IMR-90 (cell line): ENCODE measurements at regions not wholly inside any gene's neighbourhood (a gene's known extent, or its start where the extent isn't known, plus 50 kb on each side); places are given as distances from the start of the nearest gene placed in this dataset.

Source experiments
- ATAC-seq: fragments of 200-7000 bp; cut with Tn5 transposase; 2 replicates; pipeline ENCODE4 v1.9.1; 2020; ENCODE audit warnings: low read depth, mild to moderate bottlenecking, moderate library complexity
- BruUV-seq: library from RNA; stranded (reverse); fragments of 400-500 nt; replicated peaks from 2 replicates; lab custom pipeline; 2021; lab: Mats Ljungman, UMichigan
- CTCF ChIA-PET: fragments of 300-600 bp; formaldehyde crosslinking; extraction: SDS; loops from one replicate; lab custom pipeline; 2021; ENCODE audit warnings: antibody characterized with exemption; lab: Yijun Ruan, JAX
- POLR2A ChIA-PET: fragments of 300-600 bp; sonication (Branson Sonifier 250); formaldehyde crosslinking; loops from one replicate; lab custom pipeline; 2022; ENCODE audit warnings: antibody characterized with exemption; ENCODE audit not compliant: unreplicated experiment; lab: Charles Lee
- DNase-seq: peaks from one replicate; pipeline ENCODE4 v3.0.0; 2013
- H2AFZ ChIP-seq: replicated peaks from 2 replicates; pipeline ENCODE3; 2013; ENCODE audit warnings: low read length, mild to moderate bottlenecking; ENCODE audit not compliant: poor library complexity
- H2AK5ac ChIP-seq: 2 replicates; pipeline ENCODE4 v1.6.1; 2013; ENCODE audit warnings: low read depth, low read length, inconsistent platforms
- H2AK9ac ChIP-seq: replicated peaks from 2 replicates; pipeline ENCODE3; 2013; ENCODE audit warnings: mild to moderate bottlenecking, low read depth, low read length, moderate library complexity; ENCODE audit not compliant: poor library complexity
- H2BK120ac ChIP-seq: 2 replicates; pipeline ENCODE4 v1.6.1; 2013; ENCODE audit warnings: low read depth, low read length, inconsistent platforms
- H2BK15ac ChIP-seq: 3 replicates; pipeline ENCODE4 v1.6.1; 2013; ENCODE audit warnings: low read depth, low read length, inconsistent platforms
- H2BK20ac ChIP-seq: 2 replicates; pipeline ENCODE4 v1.6.1; 2013; ENCODE audit warnings: low read depth, mild to moderate bottlenecking, inconsistent platforms, low read length, moderate library complexity
- H2BK5ac ChIP-seq: 2 replicates; pipeline ENCODE4 v1.6.1; 2013; ENCODE audit warnings: mild to moderate bottlenecking, low read depth, low read length, inconsistent platforms; ENCODE audit not compliant: poor library complexity, severe bottlenecking
- H3K14ac ChIP-seq: replicated peaks from 2 replicates; pipeline ENCODE4 v1.6.1; 2013; ENCODE audit warnings: low read depth, low read length, inconsistent platforms
- H3K18ac ChIP-seq: 2 replicates; pipeline ENCODE4 v1.6.1; 2013; ENCODE audit warnings: low read depth, low read length, control low read depth
- H3K23ac ChIP-seq: 2 replicates; pipeline ENCODE4 v1.6.1; 2013; ENCODE audit warnings: low read depth, low read length, inconsistent platforms
- H3K27ac ChIP-seq: 2 replicates; pipeline ENCODE4 v1.5.1; 2013; ENCODE audit warnings: mild to moderate bottlenecking, control low read depth, low read length; ENCODE audit not compliant: insufficient read depth
- H3K27me3 ChIP-seq: 2 replicates; pipeline ENCODE4 v1.6.1; 2013; ENCODE audit warnings: low read length; ENCODE audit not compliant: control insufficient read depth, insufficient read depth
- H3K36me3 ChIP-seq: 2 replicates; pipeline ENCODE4 v1.6.1; 2013; ENCODE audit warnings: low read length, mixed read lengths; ENCODE audit not compliant: control insufficient read depth, insufficient read depth
- H3K4ac ChIP-seq: 2 replicates; pipeline ENCODE4 v1.6.1; 2013; ENCODE audit warnings: low read depth, low read length, inconsistent platforms
- H3K4me1 ChIP-seq: 2 replicates; pipeline ENCODE4 v1.6.1; 2013; ENCODE audit warnings: low read length, mixed read lengths; ENCODE audit not compliant: control insufficient read depth, insufficient read depth
- H3K4me2 ChIP-seq: 2 replicates; pipeline ENCODE4 v1.6.1; 2013; ENCODE audit warnings: low read depth, mild to moderate bottlenecking, control low read depth, low read length, moderate library complexity
- H3K4me3 ChIP-seq: 2 replicates; pipeline ENCODE4 v1.5.1; 2013; ENCODE audit warnings: low read depth, mild to moderate bottlenecking, control low read depth, low read length, moderate library complexity; ENCODE audit not compliant: insufficient read depth
- H3K56ac ChIP-seq: 2 replicates; pipeline ENCODE4 v1.6.1; 2013; ENCODE audit warnings: low read length, inconsistent platforms; ENCODE audit not compliant: insufficient read depth; ENCODE audit errors: extremely low read depth
- H3K79me1 ChIP-seq, 2 experiments: 2 replicates each; pipeline ENCODE4 v1.6.1; 2013; ENCODE audit warnings: low read length in 2 of 2, inconsistent platforms in 1 of 2, low read depth in 1 of 2
- H3K9ac ChIP-seq: 2 replicates; pipeline ENCODE4 v1.6.1; 2013; ENCODE audit warnings: low read depth, low read length, control low read depth
- H3K9me1 ChIP-seq: 2 replicates; pipeline ENCODE4 v1.6.1; 2013; ENCODE audit warnings: low read length, inconsistent platforms; ENCODE audit not compliant: insufficient read depth
- H3K9me3 ChIP-seq: 2 replicates; pipeline ENCODE4 v1.6.1; 2013; ENCODE audit warnings: low read length; ENCODE audit not compliant: control insufficient read depth, insufficient read depth
- H4K20me1 ChIP-seq: 2 replicates; pipeline ENCODE4 v1.6.1; 2013; ENCODE audit warnings: low read length, inconsistent platforms; ENCODE audit not compliant: insufficient read depth
- H4K5ac ChIP-seq: 2 replicates; pipeline ENCODE4 v1.6.1; 2013; ENCODE audit warnings: mild to moderate bottlenecking, low read depth, low read length, control low read depth
- H4K8ac ChIP-seq, 2 experiments: 2 replicates each; pipeline ENCODE4 v1.6.1; 2013; ENCODE audit warnings: low read depth in 2 of 2, low read length in 2 of 2, control low read depth in 1 of 2, inconsistent platforms in 1 of 2
- H4K91ac ChIP-seq: 2 replicates; pipeline ENCODE4 v1.6.1; 2013; ENCODE audit warnings: low read depth, low read length, inconsistent platforms; ENCODE audit not compliant: insufficient read depth
- BHLHE40 ChIP-seq: fragments of 150-350 bp; IDR thresholded peaks from 2 replicates; pipeline ENCODE4 v1.6.1; 2016; ENCODE audit warnings: mild to moderate bottlenecking, low read depth, low read length
- CEBPB ChIP-seq: IDR thresholded peaks from 2 replicates; pipeline ENCODE4 v1.6.1; 2012; ENCODE audit warnings: low read depth, low read length, improper control_type of control experiment
- CHD1 ChIP-seq: IDR thresholded peaks from 2 replicates; pipeline ENCODE4 v1.6.1; 2012; ENCODE audit warnings: low read depth, low read length, improper control_type of control experiment
- ELK1 ChIP-seq: fragments of 150-350 bp; IDR thresholded peaks from 2 replicates; pipeline ENCODE4 v1.6.1; 2016; ENCODE audit warnings: low read depth, mild to moderate bottlenecking, low read length, moderate library complexity, borderline replicate concordance
- FOS ChIP-seq: fragments of 150-350 bp; IDR thresholded peaks from 2 replicates; pipeline ENCODE4 v1.6.1; 2016; ENCODE audit warnings: low read depth, low read length
- MAFK ChIP-seq: IDR thresholded peaks from 2 replicates; pipeline ENCODE4 v1.6.1; 2012; ENCODE audit warnings: low read depth, low read length, improper control_type of control experiment
- NFE2L2 ChIP-seq: fragments of 150-350 bp; IDR thresholded peaks from 2 replicates; pipeline ENCODE4 v1.6.1; 2016; ENCODE audit warnings: low read depth, mild to moderate bottlenecking, low read length
- RAD21 ChIP-seq: IDR thresholded peaks from 2 replicates; pipeline ENCODE4 v1.6.1; 2012; ENCODE audit warnings: low read length, improper control_type of control experiment
- RFX5 ChIP-seq: IDR thresholded peaks from 2 replicates; pipeline ENCODE4 v1.8.0; 2012; ENCODE audit warnings: low read depth, mild to moderate bottlenecking, low read length, moderate library complexity
- SMC3 ChIP-seq: fragments of 150-350 bp; IDR thresholded peaks from 2 replicates; pipeline ENCODE4 v1.6.1; 2016; ENCODE audit warnings: low read depth, mild to moderate bottlenecking, antibody characterized with exemption, low read length, moderate library complexity
- USF2 ChIP-seq: fragments of 150-350 bp; IDR thresholded peaks from 2 replicates; pipeline ENCODE4 v1.6.1; 2017; ENCODE audit warnings: mild to moderate bottlenecking, antibody characterized with exemption, low read length, low read depth
- dilution Hi-C: fragments of 300-500 bp; cut with HindIII; formaldehyde crosslinking; loops from one replicate; pipeline ENCODE4 v1.14.3; 2018; ENCODE audit warnings: low sequenced_read_pairs; ENCODE audit not compliant: unreplicated experiment
- in situ Hi-C: fragments of 300-500 bp; cut with MboI; formaldehyde crosslinking; loops from 3 replicates; pipeline ENCODE4 v1.14.3; 2019; ENCODE audit warnings: low sequenced_read_pairs, inconsistent platforms, mixed read lengths
- intact Hi-C: fragments of 100-400 bp; cut with micrococcal nuclease; formaldehyde crosslinking; loops from 2 replicates; pipeline ENCODE4 v1.10.0; 2022
- TF ChIP-seq, protein P1 (sequence below): conservative IDR thresholded peaks from 2 replicates; pipeline ENCODE4 v1.5.1; 2012; ENCODE audit warnings: mild to moderate bottlenecking, low read depth, low read length, improper control_type of control experiment

DNA sequence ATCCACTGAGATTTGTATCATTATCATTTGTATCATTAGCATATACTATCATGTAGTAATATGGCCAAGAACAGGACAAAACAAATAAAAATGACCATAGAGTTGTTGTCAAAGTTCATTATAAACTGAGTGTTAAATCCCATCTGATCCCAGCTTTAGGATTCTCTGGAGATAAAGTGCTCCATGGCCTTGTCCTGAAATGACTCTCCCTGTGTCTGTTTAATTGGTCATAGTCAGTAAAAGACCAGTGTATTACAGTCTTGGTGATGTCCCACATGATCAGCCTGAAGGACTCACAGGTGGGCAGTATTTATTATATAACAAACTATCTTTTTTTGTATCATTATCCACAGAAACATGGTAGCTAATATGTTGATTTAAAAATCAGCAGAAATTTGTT, 361.6 kb downstream of the TMEM135 start:
- no peak for ATAC-seq
- H2AK5ac ChIP-seq, result no peak overlapping the region
- TF ChIP-seq NFE2L2 (no peak), SMC3 (no peak), CEBPB (no peak), ELK1 (no peak), MAFK (no peak), USF2 (no peak), CHD1 (no peak), RFX5 (no peak), FOS (no peak), RAD21 (no peak), BHLHE40 (no peak)
- TF ChIP-seq, protein P1, sequence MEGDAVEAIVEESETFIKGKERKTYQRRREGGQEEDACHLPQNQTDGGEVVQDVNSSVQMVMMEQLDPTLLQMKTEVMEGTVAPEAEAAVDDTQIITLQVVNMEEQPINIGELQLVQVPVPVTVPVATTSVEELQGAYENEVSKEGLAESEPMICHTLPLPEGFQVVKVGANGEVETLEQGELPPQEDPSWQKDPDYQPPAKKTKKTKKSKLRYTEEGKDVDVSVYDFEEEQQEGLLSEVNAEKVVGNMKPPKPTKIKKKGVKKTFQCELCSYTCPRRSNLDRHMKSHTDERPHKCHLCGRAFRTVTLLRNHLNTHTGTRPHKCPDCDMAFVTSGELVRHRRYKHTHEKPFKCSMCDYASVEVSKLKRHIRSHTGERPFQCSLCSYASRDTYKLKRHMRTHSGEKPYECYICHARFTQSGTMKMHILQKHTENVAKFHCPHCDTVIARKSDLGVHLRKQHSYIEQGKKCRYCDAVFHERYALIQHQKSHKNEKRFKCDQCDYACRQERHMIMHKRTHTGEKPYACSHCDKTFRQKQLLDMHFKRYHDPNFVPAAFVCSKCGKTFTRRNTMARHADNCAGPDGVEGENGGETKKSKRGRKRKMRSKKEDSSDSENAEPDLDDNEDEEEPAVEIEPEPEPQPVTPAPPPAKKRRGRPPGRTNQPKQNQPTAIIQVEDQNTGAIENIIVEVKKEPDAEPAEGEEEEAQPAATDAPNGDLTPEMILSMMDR, result no peak
- no peak overlapping the region for H3K4me2 ChIP-seq
- no peaks in the 10 kb centered on the region for H3K4me1 ChIP-seq
- H3K14ac ChIP-seq, result no peak overlapping the region
- H4K20me1 ChIP-seq, result no peaks in the 10 kb centered on the region
- H3K9me3 ChIP-seq, result no peaks in the 10 kb centered on the region
- no peak overlapping the region for H4K8ac ChIP-seq
- dilution Hi-C loops (no loop called here), in situ Hi-C loops (no loop called here), intact Hi-C loops (no loop called here)
- POLR2A ChIA-PET, result no interaction called here
- H3K27ac ChIP-seq, result no peak overlapping the region
- H3K4ac ChIP-seq, result no peak overlapping the region
- H2BK5ac ChIP-seq, result no peak overlapping the region
- H2BK20ac ChIP-seq, result no peak overlapping the region
- no peak overlapping the region for H2BK15ac ChIP-seq
- no peak for DNase-seq
- no peak overlapping the region for H2AK9ac ChIP-seq
- no peak overlapping the region for H3K56ac ChIP-seq
- no peaks in the 10 kb centered on the region for H3K79me1 ChIP-seq
- CTCF ChIA-PET, result interaction anchor here (1.7 kb wide), 1 partner anchor 22 kb away, joined by 8 read pairs; no protein-coding TSS in a partner anchor
- H3K18ac ChIP-seq, result no peak overlapping the region
- no peaks in the 10 kb centered on the region for H3K9me1 ChIP-seq
- no TSS peak for BruUV-seq
- H3K9ac ChIP-seq, result no peak overlapping the region
- H2BK120ac ChIP-seq, result no peak overlapping the region
- no peaks in the 10 kb centered on the region for H3K36me3 ChIP-seq
- H3K27me3 ChIP-seq, result no peaks in the 10 kb centered on the region
- H2AFZ ChIP-seq, result no peak overlapping the region
- H3K23ac ChIP-seq, result no peak overlapping the region
- H4K91ac ChIP-seq, result no peak overlapping the region
- no peak overlapping the region for H4K5ac ChIP-seq
- no peak overlapping the region for H3K4me3 ChIP-seq
